Suprapubic skin (tissue), 4 donors: ENCODE measurements at regions not wholly inside any gene's neighbourhood (a gene's known extent, or its start where the extent isn't known, plus 50 kb on each side); places are given as distances from the start of the nearest gene placed in this dataset.

ENCODE experiments used
- POLR2A ChIP-seq, 2 donors: fragments of 450-650 bp; IDR thresholded peaks; one replicate each; pipeline ENCODE4 v1.6.1; 2017; ENCODE audit warnings: antibody characterized with exemption in 2 of 2, mild to moderate bottlenecking in 2 of 2, moderate library complexity in 2 of 2
- POLR2AphosphoS5 ChIP-seq, 3 donors: sonication (generic); formaldehyde crosslinking; IDR thresholded peaks; one replicate each; pipeline ENCODE4 v1.6.1; 2017; ENCODE audit warnings: antibody characterized with exemption in 3 of 3
- TF ChIP-seq, protein P1 (sequence below), 2 donors: fragments of 200-600 bp in 1 of 2; fragments of 450-650 bp in 1 of 2; sonication (generic) in 1 of 2; IDR thresholded peaks; one replicate each; pipeline ENCODE4 v1.5.1; 2016 to 2019; ENCODE audit warnings: antibody characterized with exemption in 2 of 2, mild to moderate bottlenecking in 1 of 2, moderate library complexity in 1 of 2

DNA sequence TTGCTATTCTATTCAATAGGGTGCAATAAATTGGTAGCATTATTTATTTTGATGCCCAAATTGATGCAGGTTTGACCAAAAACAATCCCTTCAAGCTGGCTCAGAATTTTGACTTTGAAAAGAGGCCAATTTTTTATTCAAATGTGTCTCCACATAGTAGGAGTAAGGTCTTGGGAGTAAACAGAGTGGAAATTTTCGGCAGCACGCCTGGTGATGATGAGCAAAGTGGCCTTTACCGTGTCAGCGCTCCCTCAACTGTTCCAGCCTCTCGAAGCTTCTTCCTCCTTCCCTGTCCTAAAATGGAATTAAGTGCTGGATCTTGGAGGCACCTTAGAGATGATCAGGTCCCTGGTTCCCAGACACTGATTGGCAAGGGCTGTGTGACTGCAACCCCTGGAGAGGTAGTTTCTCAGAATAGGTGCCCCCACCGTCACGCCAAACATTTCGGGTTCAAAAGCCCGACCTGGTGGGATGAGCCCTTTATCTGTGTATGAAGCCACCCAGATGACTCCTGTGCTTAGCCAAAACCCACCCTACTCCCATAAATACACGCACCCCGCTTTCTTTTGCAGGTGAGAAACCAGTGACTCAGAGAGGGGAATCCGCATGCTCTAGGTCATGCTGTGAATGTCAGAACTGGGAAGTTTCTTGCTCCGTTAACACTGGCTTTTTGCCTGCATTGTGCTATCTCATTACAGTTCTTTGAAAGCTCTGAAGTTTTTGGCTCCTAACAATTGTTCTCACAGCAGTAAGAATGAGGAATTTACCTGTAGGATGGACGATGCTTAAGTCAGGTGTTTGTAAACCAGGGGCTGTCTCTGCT lies 89.1 kb downstream of the CRYGS start:
- TF ChIP-seq, protein P1, sequence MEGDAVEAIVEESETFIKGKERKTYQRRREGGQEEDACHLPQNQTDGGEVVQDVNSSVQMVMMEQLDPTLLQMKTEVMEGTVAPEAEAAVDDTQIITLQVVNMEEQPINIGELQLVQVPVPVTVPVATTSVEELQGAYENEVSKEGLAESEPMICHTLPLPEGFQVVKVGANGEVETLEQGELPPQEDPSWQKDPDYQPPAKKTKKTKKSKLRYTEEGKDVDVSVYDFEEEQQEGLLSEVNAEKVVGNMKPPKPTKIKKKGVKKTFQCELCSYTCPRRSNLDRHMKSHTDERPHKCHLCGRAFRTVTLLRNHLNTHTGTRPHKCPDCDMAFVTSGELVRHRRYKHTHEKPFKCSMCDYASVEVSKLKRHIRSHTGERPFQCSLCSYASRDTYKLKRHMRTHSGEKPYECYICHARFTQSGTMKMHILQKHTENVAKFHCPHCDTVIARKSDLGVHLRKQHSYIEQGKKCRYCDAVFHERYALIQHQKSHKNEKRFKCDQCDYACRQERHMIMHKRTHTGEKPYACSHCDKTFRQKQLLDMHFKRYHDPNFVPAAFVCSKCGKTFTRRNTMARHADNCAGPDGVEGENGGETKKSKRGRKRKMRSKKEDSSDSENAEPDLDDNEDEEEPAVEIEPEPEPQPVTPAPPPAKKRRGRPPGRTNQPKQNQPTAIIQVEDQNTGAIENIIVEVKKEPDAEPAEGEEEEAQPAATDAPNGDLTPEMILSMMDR (IDR thresholded peaks at IDR 0.05): no peak
- TF ChIP-seq POLR2A (IDR thresholded peaks at IDR 0.05) (no peak), POLR2AphosphoS5 (IDR thresholded peaks at IDR 0.05) (no peak)
